HG03575 (cell line): ENCODE measurements at regions not wholly inside any gene's neighbourhood (a gene's known extent, or its start where the extent isn't known, plus 50 kb on each side); places are given as distances from the start of the nearest gene placed in this dataset.
"Not testable (repeated sequence)": the region's sequence is repeated elsewhere in the genome, so short reads cannot be mapped to it uniquely, and the experiment has no call there.

Experiments used
- ATAC-seq: cut with Tn5 transposase; IDR thresholded peaks from one replicate; pipeline ENCODE4 v1.9.1; 2021; ENCODE audit not compliant: unreplicated experiment, insufficient number of reproducible peaks, low FRiP score; ENCODE audit errors: extremely low read depth

- no peak for ATAC-seq
Measured at GRCh38 chr12:46487567-46488131, 115.1 kb upstream of the SLC38A2 start.

- ATAC-seq = no peak
Measured at GRCh38 chr12:46486588-46486987, 114.0 kb upstream of the SLC38A2 start.

GRCh38 chr12:46485853-46486252 lies 113.3 kb upstream of the SLC38A2 start:
- no peak for ATAC-seq

GRCh38 chr12:46484396-46485061 lies 112.0 kb upstream of the SLC38A2 start:
- no peak for ATAC-seq

- ATAC-seq = no peak
Measured at GRCh38 chr12:46483572-46484395, 111.2 kb upstream of the SLC38A2 start.

- no peak for ATAC-seq
Measured at GRCh38 chr12:46480724-46481123, 108.2 kb upstream of the SLC38A2 start.

- ATAC-seq = no peak
Measured at GRCh38 chr12:46480316-46480715, 107.7 kb upstream of the SLC38A2 start.

GRCh38 chr12:46478123-46478522 lies 105.5 kb upstream of the SLC38A2 start:
- ATAC-seq = no peak

GRCh38 chr12:46477541-46477940 lies 105.0 kb upstream of the SLC38A2 start:
- ATAC-seq = no peak

GRCh38 chr12:46475972-46476645 lies 103.5 kb upstream of the SLC38A2 start:
- no peak for ATAC-seq

- not testable (repeated sequence) for ATAC-seq
Measured at GRCh38 chr12:46474385-46474784, 101.8 kb upstream of the SLC38A2 start.

GRCh38 chr12:46473634-46474329 lies 101.2 kb upstream of the SLC38A2 start:
- no peak for ATAC-seq

GRCh38 chr12:46472893-46473633 lies 100.5 kb upstream of the SLC38A2 start:
- no peak for ATAC-seq

- no peak for ATAC-seq
Measured at GRCh38 chr12:46472144-46472705, 99.7 kb upstream of the SLC38A2 start.

- no peak for ATAC-seq
Measured at GRCh38 chr12:46471404-46471803, 98.8 kb upstream of the SLC38A2 start.

GRCh38 chr12:46470975-46471374 lies 98.4 kb upstream of the SLC38A2 start:
- ATAC-seq = no peak

- ATAC-seq = no peak
Measured at GRCh38 chr12:46470036-46470627, 97.6 kb upstream of the SLC38A2 start.

- no peak for ATAC-seq
Measured at GRCh38 chr12:46468813-46469212, 96.2 kb upstream of the SLC38A2 start.
